Fibroblast of the conjunctiva (primary cell): ENCODE measurements at regions not wholly inside any gene's neighbourhood (a gene's known extent, or its start where the extent isn't known, plus 50 kb on each side); places are given as distances from the start of the nearest gene placed in this dataset.
A peak's percentile ranks its signal among the peaks of the same experiment; 100 is the strongest.

Source experiments
- DNase-seq: peaks from one replicate; pipeline ENCODE4 v3.0.0-alpha.2; 2010; ENCODE audit warnings: low read depth

GRCh38 chr13:73708393-73708985 lies 425.7 kb downstream of the KLF12 start:
- DNase-seq: peak; percentile 57

- no peak for DNase-seq
Measured at GRCh38 chr13:73704587-73704986, 429.6 kb downstream of the KLF12 start.

- no peak for DNase-seq
Measured at GRCh38 chr13:73703606-73704005, 430.6 kb downstream of the KLF12 start.

- DNase-seq: no peak
Measured at GRCh38 chr13:73702419-73703071, 431.7 kb downstream of the KLF12 start.

- DNase-seq: no peak
Measured at GRCh38 chr13:73701160-73701559, 433.0 kb downstream of the KLF12 start.

GRCh38 chr13:73698859-73699258 lies 435.3 kb downstream of the KLF12 start:
- no peak for DNase-seq

- DNase-seq: no peak
Measured at GRCh38 chr13:73697166-73697565, 437.0 kb downstream of the KLF12 start.

GRCh38 chr13:73696713-73697112 lies 437.5 kb downstream of the KLF12 start:
- no peak for DNase-seq

GRCh38 chr13:73696271-73696670 lies 437.9 kb downstream of the KLF12 start:
- no peak for DNase-seq

GRCh38 chr13:73695325-73695724 lies 438.9 kb downstream of the KLF12 start:
- DNase-seq: no peak

GRCh38 chr13:73693215-73693614 lies 441.0 kb downstream of the KLF12 start:
- no peak for DNase-seq

- DNase-seq: no peak
Measured at GRCh38 chr13:73691891-73692290, 442.3 kb downstream of the KLF12 start.

GRCh38 chr13:73687929-73688328 lies 446.3 kb downstream of the KLF12 start:
- no peak for DNase-seq

- no peak for DNase-seq
Measured at GRCh38 chr13:73687087-73687486, 447.1 kb downstream of the KLF12 start.

GRCh38 chr13:73684750-73685149 lies 449.5 kb downstream of the KLF12 start:
- DNase-seq: no peak

GRCh38 chr13:73684286-73684685 lies 449.9 kb downstream of the KLF12 start:
- no peak for DNase-seq

- no peak for DNase-seq
Measured at GRCh38 chr13:73683746-73684145, 450.5 kb downstream of the KLF12 start.

GRCh38 chr13:73681779-73682178 lies 452.4 kb downstream of the KLF12 start:
- no peak for DNase-seq

GRCh38 chr13:73681015-73681414 lies 453.2 kb downstream of the KLF12 start:
- no peak for DNase-seq

- no peak for DNase-seq
Measured at GRCh38 chr13:73677048-73677601, 457.1 kb downstream of the KLF12 start.

- DNase-seq: no peak
Measured at GRCh38 chr13:73676550-73677047, 457.6 kb downstream of the KLF12 start.

- DNase-seq: no peak
Measured at GRCh38 chr13:73675821-73676220, 458.4 kb downstream of the KLF12 start.

- DNase-seq: no peak
Measured at GRCh38 chr13:73674570-73674969, 459.6 kb downstream of the KLF12 start.

- no peak for DNase-seq
Measured at GRCh38 chr13:73673931-73674330, 460.3 kb downstream of the KLF12 start.
